GM18502 (cell line): ENCODE measurements at regions not wholly inside any gene's neighbourhood (a gene's known extent, or its start where the extent isn't known, plus 50 kb on each side); places are given as distances from the start of the nearest gene placed in this dataset.

Source experiments
- ATAC-seq: cut with Tn5 transposase; IDR thresholded peaks from one replicate; pipeline ENCODE4 v1.9.1; 2021; ENCODE audit warnings: mild to moderate bottlenecking; ENCODE audit not compliant: unreplicated experiment, poor library complexity

DNA sequence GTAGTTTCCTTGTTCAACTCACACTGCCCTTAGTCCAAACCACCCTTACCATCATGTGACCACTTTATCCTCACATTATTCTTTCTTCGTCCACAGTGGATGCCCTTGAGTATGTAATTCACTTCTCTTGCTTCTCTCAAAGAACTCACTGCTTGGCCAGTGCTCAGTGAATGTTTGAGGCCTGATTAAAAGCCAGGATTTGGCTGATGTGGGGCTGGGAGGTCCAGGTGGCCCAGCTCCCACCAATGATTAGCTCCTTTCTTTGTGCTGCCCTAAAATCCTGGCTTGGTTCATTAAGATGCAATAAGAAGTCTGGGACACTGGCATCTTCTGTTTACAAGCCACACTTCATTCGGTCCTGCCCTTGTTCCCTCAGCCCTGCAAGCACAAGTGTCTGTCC, 97.8 kb upstream of the CELF4 start:
- ATAC-seq, result no peak

DNA sequence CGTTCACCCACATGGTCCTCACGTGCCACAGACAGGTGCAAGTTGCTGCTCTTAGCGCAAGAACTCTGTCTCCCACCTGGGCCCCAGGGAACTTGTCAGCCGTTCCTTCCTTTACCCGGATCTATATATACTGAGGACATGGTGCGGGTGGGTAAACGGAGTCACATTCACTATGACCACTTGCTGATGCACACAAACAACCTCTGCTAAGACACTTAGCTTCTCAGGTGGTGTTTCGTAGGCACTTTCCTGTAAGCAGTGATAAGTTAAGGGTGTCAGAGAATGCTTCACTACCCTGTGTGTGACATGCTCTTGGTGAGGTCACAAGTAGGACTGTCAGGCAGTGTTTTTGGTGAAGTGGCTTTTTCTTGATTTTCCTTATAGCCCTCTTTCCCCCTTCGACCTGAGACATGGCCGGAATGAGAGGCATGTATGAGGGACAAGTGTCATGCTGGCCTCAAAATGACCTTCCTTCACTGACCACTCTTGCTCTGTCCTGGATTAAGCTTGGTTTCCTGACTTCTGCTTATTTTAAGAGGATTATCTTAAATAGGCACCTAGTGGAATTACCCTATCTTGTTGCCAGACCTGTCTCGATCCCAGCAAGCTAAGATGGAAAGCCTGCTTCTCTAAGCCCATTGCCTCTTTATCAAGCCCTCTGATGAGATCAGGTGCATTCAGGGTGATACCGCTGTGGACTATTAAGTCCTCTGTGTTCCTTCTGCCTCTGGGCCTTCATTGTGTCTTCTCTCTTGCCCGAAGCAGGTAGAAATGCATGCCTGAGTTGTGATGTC, 97.1 kb upstream of the CELF4 start:
- ATAC-seq, result no peak

DNA sequence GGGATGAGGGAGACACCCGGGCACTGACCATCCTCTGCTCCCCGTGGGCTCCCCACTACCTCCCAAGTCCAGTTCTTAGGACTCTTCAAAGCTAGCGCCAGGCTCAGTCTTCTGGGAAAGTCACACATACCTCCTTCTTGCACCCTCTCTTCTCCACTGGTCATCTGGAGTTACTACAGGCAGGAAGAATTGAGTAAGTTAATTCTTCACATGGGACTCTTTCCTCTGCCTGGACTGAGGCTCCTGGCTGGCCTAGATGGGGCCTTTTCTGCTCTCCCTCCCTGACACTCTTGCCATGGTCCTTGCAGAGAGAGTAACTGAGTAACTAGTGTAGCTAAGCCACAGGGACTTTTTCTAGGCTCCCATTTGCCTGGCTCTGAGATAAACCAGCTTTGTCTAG, 96.5 kb upstream of the CELF4 start:
- no peak for ATAC-seq

DNA sequence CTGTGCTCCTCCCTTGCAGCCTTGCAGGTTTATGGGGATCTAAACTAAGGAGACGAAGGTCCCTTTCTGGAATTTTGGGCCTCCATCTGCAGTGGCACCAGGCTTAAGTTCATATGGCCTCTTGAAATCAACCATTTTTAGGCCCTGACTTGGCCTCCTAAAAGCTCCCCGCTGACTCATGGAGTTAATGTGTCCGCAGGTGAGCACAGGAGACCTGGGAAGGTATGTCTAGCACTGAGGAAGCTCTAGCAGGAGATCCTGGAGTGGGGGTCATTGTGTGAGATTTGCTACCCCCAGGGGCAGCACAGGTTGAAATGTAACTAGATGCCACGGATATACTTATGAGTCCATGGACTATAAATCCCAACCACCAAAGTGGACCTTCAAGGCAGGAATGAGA, 95.9 kb upstream of the CELF4 start:
- ATAC-seq, result no peak

DNA sequence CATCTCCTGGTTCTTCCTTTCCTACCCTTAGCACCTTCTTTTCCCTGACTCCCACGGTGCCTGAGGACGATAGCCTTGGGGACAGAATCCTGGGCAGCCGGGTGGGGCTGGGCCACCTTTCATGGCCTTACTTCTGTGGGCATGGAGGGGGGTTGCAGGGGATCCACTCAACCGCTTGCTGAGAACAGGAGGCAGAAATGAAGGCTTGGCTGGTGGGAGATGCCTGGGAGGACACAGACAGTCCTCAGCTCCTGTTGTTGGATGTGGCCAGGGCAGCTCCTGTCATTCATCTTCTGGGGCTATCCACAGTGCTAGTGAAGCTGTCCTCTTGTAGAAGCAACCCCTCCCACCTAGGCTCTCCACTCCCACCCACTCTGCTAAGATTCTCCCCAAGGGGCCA, 95.5 kb upstream of the CELF4 start:
- no peak for ATAC-seq

DNA sequence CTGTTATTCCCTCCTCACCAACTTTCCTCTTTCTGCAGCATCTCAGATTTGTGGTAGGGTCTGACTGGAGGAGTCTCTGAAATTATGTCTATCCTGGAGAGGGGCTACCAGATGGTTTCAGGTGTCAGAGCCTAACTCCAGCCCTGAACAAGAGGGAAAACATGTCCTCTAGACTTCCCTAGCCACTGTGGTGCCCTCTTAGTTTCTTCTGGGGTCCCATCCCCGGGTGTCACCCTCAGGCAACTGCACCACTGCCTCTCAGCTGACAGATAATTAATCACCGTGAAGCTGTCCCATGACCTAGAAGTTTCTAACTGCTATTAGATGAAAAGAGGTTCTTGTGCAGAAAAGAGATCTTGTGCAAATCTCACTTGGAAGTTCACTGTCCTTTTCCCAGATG, 95.1 kb upstream of the CELF4 start:
- ATAC-seq, result no peak

DNA sequence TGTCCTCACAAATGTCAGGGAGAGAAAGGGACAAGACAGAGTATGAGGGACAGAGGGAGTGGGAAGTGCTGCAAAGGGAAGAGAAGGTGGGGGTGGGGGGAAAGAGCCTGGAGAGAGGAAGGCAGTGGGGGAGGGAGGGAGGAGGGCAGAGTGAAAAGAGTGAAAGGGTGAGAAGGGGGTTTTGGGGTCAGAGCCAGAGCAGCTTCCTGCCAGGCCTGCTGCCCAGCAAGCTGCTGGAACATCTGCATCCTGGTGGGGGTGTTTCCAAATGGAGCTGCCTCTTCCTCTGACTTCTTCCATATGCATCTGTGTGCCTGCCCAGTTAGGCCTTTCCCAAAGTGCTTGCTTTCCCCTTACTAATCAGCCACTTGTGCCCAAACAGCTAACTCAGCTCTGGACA, 94.3 kb upstream of the CELF4 start:
- no peak for ATAC-seq

DNA sequence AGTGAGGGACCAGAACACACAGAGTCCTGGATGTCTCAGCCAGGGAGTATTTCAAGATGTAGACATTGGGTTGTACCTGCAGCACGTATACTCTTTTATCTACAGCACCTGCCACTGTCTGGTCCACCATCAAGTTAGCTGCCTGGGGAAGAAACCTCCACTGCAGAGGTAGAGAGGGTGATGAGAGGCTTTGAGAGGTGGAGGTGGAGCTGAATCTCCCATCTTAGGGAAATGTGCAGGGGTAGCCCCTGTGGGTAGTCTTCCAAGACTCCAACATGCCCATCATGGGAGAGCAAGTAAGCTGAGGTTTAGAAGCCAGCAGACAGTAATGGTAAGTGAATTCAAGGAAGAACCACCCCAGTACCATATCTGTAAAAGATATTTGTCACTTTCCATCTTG, 93.3 kb upstream of the CELF4 start:
- ATAC-seq, result no peak

DNA sequence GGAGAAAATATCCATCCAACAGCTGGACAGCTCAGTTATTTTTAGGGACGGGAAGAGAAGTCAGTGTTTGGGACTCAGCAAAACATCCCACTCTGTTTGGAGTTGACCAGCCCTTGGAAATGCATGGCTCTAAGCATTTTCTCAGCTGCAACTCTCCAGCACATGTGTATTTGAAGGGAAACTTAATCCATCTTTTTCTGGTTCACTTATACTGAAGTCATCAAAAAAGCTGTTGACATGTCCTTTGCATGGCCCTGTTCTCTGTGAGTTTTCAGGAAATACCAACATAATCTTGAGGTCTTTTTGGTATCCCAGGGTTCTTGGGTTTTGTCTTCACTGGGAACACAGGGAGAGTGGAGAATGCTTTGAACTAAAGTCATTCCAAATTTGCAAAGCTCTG, 91.9 kb upstream of the CELF4 start:
- ATAC-seq, result no peak

DNA sequence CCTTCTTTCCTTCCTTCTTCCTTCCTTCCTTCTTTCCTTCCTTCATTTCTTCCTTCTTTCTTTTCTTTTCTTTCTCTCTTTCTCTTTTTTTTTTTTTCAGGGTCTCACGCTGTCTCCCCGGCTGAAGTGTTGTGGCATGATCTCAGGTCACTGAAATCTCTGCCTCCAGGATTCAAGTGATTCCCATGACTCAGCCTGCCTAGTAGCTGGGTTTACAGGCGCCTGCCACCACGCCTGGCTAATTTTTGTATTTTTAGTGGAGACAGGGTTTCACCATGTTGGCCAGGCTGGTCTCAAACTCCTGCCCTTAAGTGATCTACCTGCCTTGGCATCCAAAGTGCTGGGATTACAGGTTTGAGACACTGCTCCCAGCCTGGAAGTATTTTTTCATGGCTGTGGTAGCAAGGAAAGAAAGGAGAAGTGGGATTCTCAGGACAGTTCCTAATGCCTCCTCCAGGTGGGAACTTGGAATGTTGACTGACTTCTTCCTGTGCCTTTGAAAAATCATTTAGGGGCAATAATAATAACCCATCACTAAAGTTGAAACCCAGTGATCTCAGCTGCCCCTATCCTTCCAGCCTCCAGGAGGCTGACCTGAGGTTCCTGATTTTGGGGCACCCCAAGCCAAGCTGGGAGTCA, 89.3 kb upstream of the CELF4 start:
- no peak for ATAC-seq

DNA sequence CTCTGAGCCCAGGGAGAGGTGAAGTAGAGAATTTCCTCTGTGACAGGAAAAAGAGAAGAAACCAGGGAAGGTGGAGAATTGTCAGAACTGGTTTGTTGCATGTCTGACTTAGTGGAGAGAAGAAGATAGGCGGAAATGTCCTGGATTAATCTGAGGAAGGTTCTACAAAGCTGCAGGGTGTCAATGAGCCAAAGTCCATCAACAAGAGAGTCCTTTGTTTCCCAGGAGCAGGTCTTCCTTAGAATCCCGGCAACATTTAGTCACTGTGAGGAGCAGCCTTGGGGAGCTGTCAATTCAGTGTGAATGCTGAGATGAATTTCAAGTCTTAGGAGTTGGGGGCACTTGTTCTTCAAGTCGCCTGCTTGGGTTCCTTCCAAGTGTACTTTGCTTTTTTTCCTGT, 88.4 kb upstream of the CELF4 start:
- ATAC-seq, result no peak

DNA sequence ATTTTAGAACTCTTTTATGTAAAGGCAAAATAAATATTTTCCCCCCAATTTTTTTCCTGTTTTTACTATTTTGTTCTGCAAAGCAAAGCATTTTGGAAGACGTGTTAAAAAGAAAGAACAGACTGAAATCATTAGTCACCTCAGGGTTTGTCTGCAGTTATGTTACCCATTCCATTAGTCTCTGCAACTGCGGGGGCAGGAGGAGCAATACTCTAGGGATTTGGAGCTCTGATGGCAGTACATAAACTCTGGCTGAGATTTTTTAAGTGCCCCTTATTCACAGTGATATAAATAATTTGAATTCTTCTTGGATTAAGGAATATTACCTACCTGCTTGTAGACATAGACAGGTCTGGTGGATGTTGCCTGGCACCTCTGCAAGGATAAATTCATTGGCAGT, 88.0 kb upstream of the CELF4 start:
- no peak for ATAC-seq

DNA sequence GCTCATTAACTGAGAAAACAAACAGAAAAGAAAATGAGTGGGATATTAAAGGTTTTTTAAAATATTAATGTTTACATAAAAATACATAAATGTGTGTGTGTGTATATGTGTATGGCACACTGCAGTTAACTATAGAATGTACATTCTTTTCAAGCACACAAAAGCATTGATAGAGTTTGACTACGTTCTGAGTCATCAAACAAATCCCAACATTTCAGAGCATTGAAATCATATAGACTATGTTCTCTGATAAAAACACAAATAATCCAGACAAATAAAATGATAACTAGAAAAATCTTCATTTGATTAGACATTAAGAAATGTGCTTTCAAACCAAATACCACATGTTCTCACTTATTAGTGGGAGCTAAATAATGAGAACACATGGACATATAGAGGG, 84.3 kb upstream of the CELF4 start:
- ATAC-seq, result no peak

DNA sequence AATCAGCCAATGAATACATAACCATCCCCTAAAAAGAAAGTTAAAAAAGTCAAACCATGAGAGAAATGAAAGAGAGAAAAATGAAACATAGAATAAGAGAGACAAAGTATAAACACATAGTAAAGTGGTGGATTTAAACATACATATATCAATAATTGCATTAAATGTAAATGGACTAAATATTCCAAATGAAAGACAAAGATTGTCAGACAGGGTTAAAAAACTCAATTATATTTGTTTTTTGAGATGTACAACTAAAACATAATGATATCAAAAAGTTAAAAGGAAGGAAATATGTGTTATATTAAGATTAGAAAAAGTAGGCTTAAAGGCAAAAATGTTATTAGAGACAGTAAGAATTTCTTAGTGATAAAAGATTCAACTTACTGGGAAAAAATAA, 83.8 kb upstream of the CELF4 start:
- no peak for ATAC-seq

DNA sequence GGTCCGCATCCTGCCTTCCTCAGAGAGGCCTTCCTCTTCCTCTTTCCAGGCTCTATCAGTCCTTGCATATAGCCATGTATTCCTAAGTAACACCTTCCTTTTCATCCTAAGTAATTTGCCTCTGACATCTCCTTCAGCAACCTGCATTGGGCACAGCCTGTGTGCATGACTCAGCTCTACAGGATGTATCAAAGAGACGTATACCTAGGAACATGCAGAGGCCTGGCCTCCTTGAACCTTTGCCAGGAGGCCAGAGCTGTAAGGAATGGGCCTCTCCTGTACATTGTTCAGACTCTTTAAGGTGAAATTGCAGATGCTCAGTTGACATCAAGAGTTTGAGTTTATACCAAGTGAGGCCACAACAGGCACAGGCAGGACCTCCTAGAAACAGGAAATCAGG, 76.0 kb upstream of the CELF4 start:
- no peak for ATAC-seq

DNA sequence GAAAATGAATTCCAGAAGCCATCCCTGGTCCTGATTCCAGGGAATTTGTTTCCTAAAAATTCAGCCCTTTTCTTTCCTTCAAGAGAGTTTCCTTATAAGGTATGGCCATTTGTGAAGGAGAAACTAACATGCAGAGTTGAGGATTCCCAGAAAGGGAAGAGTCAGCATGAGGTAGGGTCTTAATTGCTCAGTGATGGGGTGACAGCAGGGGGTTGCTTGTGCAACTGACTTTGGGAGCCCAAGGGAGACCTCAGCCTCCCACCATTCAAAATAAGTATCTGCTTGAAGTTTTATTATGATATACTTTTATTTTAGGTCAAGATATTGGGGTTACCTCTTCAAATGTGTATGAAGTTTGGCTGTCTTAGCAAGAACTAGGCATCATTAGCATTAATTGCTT, 74.9 kb upstream of the CELF4 start:
- no peak for ATAC-seq

DNA sequence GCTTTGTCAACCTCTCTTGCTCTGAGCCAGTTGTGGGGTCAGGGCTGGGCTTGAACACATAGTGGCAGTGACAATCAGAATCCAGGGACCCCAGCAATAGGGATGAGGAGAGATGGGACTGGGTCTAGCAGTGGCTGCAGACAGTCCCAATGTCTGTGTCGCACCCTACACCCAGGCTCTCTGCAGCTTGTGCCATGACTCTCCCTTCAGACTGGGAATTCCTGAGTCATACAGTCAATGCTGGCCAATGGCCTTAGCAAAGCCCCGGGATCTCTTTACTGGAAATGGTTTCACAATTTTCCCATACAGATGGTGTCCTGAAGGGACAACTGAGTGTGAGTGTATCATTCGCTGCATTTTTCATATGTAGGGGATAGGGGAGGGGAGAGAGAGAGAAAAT, 74.2 kb upstream of the CELF4 start:
- ATAC-seq, result no peak

DNA sequence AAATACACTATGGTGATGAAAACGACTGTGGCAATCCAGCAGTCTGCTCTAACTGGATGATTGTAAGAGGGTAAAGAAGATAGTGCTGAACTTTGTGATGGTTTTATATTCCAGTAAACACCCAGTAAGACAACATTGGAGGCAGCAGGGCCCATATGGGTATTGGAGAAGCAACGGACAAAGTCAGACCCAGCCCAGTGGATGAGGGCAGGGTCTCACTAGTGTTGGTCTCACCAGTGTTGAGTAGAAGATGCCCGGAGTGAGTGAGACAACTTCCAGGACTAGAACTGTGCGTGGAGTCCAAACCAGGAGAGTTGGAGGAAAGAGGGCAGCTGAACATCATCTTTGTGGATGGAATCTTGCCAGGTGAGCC, 71.9 kb upstream of the CELF4 start:
- ATAC-seq, result no peak

DNA sequence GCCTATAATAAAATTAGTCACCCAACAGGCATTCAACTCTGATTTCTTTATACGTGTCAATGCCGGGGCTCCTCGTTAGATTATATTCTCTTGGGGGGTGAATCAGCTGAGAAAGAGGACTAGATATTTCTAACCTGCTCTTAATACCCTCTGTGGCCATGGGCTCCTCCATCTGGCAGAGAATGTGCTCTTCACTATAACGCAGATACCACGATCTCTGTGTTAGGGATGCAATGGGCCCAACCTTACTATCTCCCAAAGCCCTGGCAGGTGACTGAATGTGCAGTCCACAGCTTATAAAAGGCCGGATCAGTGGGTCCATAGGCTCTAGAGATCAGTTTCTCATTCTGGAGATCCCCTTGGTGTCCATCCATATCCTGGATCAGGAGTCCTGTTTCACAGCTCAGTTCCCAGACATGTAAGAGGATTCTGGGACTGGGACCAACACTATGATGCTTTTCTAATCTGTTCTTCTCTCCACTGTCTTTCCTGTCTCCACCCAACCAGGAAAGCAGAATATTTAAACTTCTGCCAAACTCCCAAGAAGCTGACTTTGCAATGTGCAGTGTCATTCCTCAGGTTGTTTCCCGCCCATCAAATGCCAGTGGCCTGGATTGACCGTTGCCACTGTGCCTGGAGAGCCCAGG, 71.4 kb upstream of the CELF4 start:
- no peak for ATAC-seq

DNA sequence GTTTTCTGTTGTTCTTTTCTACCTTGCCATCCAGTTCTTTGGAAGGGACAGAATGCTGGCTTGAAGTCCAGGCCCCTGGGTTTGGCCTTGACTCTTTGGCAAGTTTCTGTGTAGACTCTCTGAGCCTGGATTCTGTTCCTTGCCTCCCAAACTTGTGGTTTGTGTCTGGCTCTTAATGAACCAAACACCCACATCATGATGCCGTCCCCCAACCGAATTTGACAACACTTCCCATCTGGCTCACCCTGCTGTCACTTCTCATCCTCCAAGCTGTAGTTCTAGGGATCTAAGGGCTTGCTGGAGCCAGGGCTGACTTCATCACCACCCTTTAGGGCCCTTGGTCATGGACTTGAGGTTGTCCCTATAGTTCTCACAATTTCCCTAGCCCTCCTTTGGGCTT, 68.9 kb upstream of the CELF4 start:
- ATAC-seq, result no peak

DNA sequence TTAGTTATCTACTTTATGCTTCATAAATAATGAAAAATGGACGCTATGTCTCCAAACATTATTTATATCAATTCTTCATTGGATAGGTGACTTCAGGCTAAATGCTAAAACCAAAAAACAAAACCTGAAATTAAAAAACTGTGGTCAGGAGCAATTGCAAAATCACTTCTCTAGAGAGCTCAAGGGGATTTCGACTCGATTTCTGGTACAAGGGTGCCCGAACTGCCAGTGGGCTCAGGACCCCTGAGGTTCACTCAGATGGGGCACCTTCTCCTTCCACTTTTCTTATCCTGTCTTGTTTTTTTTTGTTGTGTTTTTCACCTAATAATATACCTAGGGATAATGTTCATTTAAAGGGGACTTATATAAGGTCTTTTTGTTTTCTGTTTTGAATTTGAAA, 65.8 kb upstream of the CELF4 start:
- no peak for ATAC-seq

DNA sequence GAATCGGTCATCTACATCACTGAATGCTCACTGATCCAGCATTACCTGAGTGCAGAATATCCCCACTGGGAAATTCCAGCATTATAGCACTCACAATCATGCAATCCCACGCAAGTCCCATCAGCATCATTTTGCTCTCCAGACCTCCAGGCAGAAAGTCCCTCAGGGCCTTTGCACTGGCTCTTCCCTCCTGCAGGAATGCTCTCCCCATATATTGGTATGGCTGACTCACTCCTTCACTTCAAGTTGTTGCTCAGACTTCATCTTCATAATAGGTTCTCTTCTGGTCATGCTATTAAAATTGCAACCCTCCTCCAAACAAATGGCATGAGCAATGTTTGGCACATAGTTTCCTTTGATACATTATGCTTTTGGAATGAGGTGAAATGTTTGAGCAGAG, 64.7 kb upstream of the CELF4 start:
- ATAC-seq, result no peak
